ENCODE measurements at regions not wholly inside any gene's neighbourhood (a gene's known extent, or its start where the extent isn't known, plus 50 kb on each side); places are given as distances from the start of the nearest gene placed in this dataset.

- no peak for TF ChIP-seq ZNF274 (IDR thresholded peaks at IDR 0.05; ENCODE audit: low read depth, low read length)
- TF ChIP-seq YY1 (IDR thresholded peaks at IDR 0.05; ENCODE audit: insufficient read depth, insufficient read length): no peak
- TF ChIP-seq SUZ12 (IDR thresholded peaks at IDR 0.05; ENCODE audit: extremely low read depth, insufficient read depth, insufficient read length): no peak
Measured at GRCh38 chr3:13708301-13708700, 159.4 kb downstream of the FBLN2 start.
